Fibroblast of peridontal ligament (primary cell): ENCODE measurements at regions not wholly inside any gene's neighbourhood (a gene's known extent, or its start where the extent isn't known, plus 50 kb on each side); places are given as distances from the start of the nearest gene placed in this dataset.

Experiments used
- DNase-seq: peaks from one replicate; pipeline ENCODE4 v3.0.0-alpha.2; 2010; ENCODE audit errors: extremely low read depth

- no peak for DNase-seq
Measured at GRCh38 chr18:46378126-46378863, 274.1 kb downstream of the HAUS1 start.

- no peak for DNase-seq
Measured at GRCh38 chr18:46378864-46379207, 274.7 kb downstream of the HAUS1 start.

GRCh38 chr18:46379323-46379950, 275.3 kb downstream of the HAUS1 start:
- DNase-seq: no peak

DNA sequence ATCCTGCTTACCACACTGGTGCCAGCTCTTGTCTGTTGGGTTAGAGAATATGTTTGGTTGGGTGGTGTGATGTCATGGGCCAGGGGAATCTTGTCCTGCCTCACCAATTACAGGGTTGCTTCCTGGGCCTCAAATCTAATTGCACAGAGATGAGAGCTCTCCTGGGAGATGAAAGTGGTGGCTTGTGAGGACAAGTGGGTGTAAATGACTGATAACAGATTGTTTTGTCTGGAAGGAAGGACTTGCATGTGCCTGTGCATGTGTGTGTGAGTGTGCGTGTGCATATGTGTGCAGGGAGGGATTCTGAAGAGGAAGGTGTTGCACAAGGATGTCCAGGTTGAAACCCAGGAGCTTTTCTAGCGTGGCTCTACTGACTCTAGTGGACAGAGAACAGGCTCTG, 271.9 kb downstream of the LOXHD1 start:
- DNase-seq: no peak

GRCh38 chr18:46386788-46387187, 270.2 kb downstream of the LOXHD1 start:
- no peak for DNase-seq

- no peak for DNase-seq
Measured at GRCh38 chr18:46387441-46388131, 269.4 kb downstream of the LOXHD1 start.

GRCh38 chr18:46388286-46388685, 268.7 kb downstream of the LOXHD1 start:
- DNase-seq: no peak

GRCh38 chr18:46392576-46392975, 264.4 kb downstream of the LOXHD1 start:
- no peak for DNase-seq

GRCh38 chr18:46393230-46393629, 263.8 kb downstream of the LOXHD1 start:
- DNase-seq: no peak

DNA sequence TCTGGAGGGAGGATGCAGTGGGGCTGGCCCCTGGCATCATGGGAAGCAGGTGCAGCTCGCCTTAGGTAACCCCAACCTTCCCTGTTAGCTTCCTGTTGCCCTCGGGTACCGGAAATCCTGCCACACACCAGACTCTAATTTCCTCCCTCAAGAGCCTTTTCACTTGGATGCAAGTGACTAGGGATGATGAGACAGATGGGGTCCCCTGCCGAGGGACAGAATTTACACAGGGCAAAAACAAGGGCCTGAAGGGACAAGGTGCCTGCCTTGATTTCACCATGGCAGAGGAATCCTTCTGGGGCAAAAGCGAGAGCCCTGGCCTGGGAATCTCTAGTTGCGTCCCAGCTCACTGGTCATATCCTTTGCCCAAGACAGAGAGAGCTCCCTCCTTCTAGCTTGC, 263.1 kb downstream of the LOXHD1 start:
- DNase-seq: no peak

GRCh38 chr18:46395795-46396194, 261.2 kb downstream of the LOXHD1 start:
- DNase-seq: no peak

DNA sequence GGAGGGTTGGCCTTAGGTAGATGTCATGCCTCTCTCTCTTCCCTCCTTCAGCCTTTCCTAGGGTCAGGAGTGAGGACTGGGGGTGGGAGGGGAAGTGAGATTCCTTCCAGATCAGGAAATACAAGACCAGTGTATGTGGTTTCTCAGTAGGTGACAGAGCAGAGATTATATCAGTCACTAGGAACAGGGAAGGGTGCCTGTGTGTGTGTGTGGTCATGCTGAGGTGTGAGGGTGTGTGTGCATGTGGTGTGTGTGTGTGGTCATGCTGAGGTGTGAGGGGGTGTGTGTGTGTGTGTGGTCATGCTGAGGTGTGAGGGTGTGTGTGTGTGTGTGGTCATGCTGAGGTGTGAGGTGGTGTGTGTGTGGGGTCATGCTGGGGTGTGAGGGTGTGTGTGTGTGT, 259.8 kb downstream of the LOXHD1 start:
- DNase-seq: no peak

DNA sequence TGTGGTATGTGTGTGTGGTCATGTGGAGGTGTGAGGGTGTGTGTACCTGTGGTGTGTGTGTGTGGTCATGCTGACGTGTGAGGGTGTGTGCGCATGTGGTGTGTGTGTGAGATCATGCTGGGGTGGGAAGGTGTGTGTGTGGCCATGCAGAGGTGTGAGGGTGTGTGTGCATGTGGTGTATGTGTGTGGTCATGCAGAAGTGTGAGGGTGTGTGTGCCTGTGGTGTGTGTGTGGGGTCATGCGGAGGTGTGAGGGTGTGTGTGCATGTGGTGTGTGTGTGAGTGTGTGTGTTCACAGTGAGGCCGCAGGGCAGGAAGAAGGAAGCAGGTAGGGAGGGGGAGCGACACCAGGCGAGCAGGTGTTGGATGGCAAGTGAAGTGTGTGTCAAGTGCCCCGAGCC, 259.0 kb downstream of the LOXHD1 start:
- DNase-seq: no peak

- no peak for DNase-seq
Measured at GRCh38 chr18:46398625-46399024, 258.4 kb downstream of the LOXHD1 start.

GRCh38 chr18:46399303-46399702, 257.7 kb downstream of the LOXHD1 start:
- DNase-seq: no peak

DNA sequence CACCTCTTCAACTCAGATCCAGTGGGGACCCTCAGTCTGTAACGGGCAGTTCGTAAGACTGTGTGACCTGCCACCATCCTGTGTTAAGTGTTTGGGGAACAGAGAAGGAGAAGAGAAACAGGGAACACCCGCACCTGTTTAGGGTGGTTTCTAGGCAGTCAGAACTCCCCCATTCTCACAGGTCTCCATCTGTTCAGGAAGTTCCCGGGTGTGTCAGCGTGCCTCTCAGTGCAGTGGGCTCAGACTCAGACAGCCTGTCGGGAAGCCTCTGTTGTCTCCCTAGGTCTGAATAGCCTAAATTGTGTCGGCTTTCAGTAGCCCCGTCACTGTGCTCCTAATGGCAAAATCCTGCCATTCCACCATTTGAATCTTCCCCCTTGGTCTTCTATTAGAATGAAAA, 256.6 kb downstream of the LOXHD1 start:
- no peak for DNase-seq

GRCh38 chr18:46401486-46402070, 255.4 kb downstream of the LOXHD1 start:
- no peak for DNase-seq

- peak; percentile 4 for DNase-seq
Measured at GRCh38 chr18:46402396-46402795, 254.6 kb downstream of the LOXHD1 start.

- no peak for DNase-seq
Measured at GRCh38 chr18:46402945-46403344, 254.1 kb downstream of the LOXHD1 start.

GRCh38 chr18:46405832-46406538, 251.0 kb downstream of the LOXHD1 start:
- no peak for DNase-seq

- no peak for DNase-seq
Measured at GRCh38 chr18:46406539-46406932, 250.5 kb downstream of the LOXHD1 start.

- peak; percentile 6 for DNase-seq
Measured at GRCh38 chr18:46407486-46408166, 249.4 kb downstream of the LOXHD1 start.
